K562 (cell line): ENCODE measurements at regions not wholly inside any gene's neighbourhood (a gene's known extent, or its start where the extent isn't known, plus 50 kb on each side); places are given as distances from the start of the nearest gene placed in this dataset.

Experiments
- BHLHE40 ChIP-seq: IDR thresholded peaks from 2 replicates; pipeline ENCODE4 v1.6.1; 2011; ENCODE audit warnings: low read length, improper control_type of control experiment
- BRF1 ChIP-seq: IDR thresholded peaks from 3 replicates; pipeline ENCODE4 v1.6.1; 2011; ENCODE audit warnings: borderline replicate concordance, mild to moderate bottlenecking; ENCODE audit not compliant: insufficient read length; ENCODE audit errors: extremely low read depth
- CBX8 ChIP-seq: fragments of 200-600 bp; sonication (generic); IDR thresholded peaks from 2 replicates; pipeline ENCODE4 v1.6.1; 2012; ENCODE audit warnings: borderline replicate concordance, mixed run types, low read depth, mild to moderate bottlenecking, moderate library complexity, mixed read lengths, low read length, control low read depth, inconsistent platforms; ENCODE audit not compliant: poor library complexity, severe bottlenecking; ENCODE audit errors: extremely low read depth
- CEBPB ChIP-seq: fragments of 450-650 bp; IDR thresholded peaks from 2 replicates; pipeline ENCODE4 v1.6.1; 2016; ENCODE audit warnings: missing genetic modification characterization, missing compliant biosample characterization
- MAFK ChIP-seq: IDR thresholded peaks from 2 replicates; pipeline ENCODE4 v1.6.1; 2011; ENCODE audit warnings: low read length, improper control_type of control experiment
- POLR2A ChIP-seq: fragments of 450-650 bp; conservative IDR thresholded peaks from 2 replicates; pipeline ENCODE4 v1.6.1; 2016
- POLR2AphosphoS2 ChIP-seq: IDR thresholded peaks from 2 replicates; pipeline ENCODE4 v1.6.1; 2012; ENCODE audit warnings: low read length, improper control_type of control experiment
- RAD51 ChIP-seq: fragments of 450-650 bp; IDR thresholded peaks from 2 replicates; pipeline ENCODE4 v1.7.1; 2016; ENCODE audit warnings: low read depth, mild to moderate bottlenecking, borderline replicate concordance
- RBBP5 ChIP-seq: fragments of 200-600 bp; sonication (generic); IDR thresholded peaks from 2 replicates; pipeline ENCODE4 v1.6.1; 2012; ENCODE audit warnings: borderline replicate concordance, mild to moderate bottlenecking, low read length, control low read depth, inconsistent platforms; ENCODE audit not compliant: insufficient read depth, poor library complexity, severe bottlenecking
- SMC3 ChIP-seq: conservative IDR thresholded peaks from 2 replicates; pipeline ENCODE4 v1.6.1; 2011; ENCODE audit warnings: low read depth, low read length, improper control_type of control experiment; ENCODE audit not compliant: insufficient read depth
- SP1 ChIP-seq: sonication (generic); formaldehyde crosslinking; IDR thresholded peaks from 2 replicates; pipeline ENCODE4 v1.8.1; 2022; ENCODE audit warnings: mild to moderate bottlenecking, missing genetic modification reagents
- TAF7 ChIP-seq: fragments of 450-650 bp; IDR thresholded peaks from 2 replicates; pipeline ENCODE4 v1.6.1; 2016; ENCODE audit warnings: missing genetic modification characterization, missing compliant biosample characterization
- ZNF212 ChIP-seq: fragments of 450-650 bp; formaldehyde crosslinking; IDR thresholded peaks from 2 replicates; pipeline ENCODE4 v1.4.0; 2020; ENCODE audit warnings: mild to moderate bottlenecking
- ZNF79 ChIP-seq: fragments of 250-450 bp; sonication (Bioruptor Pico); IDR thresholded peaks from 2 replicates; pipeline ENCODE4 v1.4.0; 2020; ENCODE audit warnings: low read depth, mild to moderate bottlenecking, moderate library complexity

GRCh38 chr14:99095369-99095768, 176.6 kb downstream of the BCL11B start:
- TF ChIP-seq POLR2A (no peak), ZNF212 (no peak), CBX8 (no peak), ZNF79 (no peak), MAFK (no peak), BRF1 (no peak), BHLHE40 (no peak), POLR2AphosphoS2 (no peak), RAD51 (no peak), CEBPB (tag) (no peak), SP1 (CRISPR knock-in tag) (no peak), TAF7 (tag) (no peak), SMC3 (no peak), RBBP5 (no peak)
